ENCODE measurements at regions not wholly inside any gene's neighbourhood (a gene's known extent, or its start where the extent isn't known, plus 50 kb on each side); places are given as distances from the start of the nearest gene placed in this dataset.

GRCh38 chr2:149884871-149885270, 297.3 kb upstream of the MMADHC start:
- in situ Hi-C loops (cut with MboI) = no loop called here
- no peak for DNase-seq
- H3K79me2 ChIP-seq (ENCODE audit: insufficient read depth) = no peaks in the 10 kb centered on the region

GRCh38 chr2:149877913-149878312, 290.3 kb upstream of the MMADHC start:
- no peaks in the 10 kb centered on the region for H3K9me3 ChIP-seq (ENCODE audit: low read depth)
- H3K36me3 ChIP-seq (ENCODE audit: low read depth) = no peaks in the 10 kb centered on the region
- H3K4me3 ChIP-seq = no peak overlapping the region
- TF ChIP-seq EZH2phosphoT487 (IDR thresholded peaks at IDR 0.05; ENCODE audit: insufficient read depth, low read depth) = no peak
- TF ChIP-seq EZH2 (IDR thresholded peaks at IDR 0.05; ENCODE audit: insufficient read depth, poor library complexity, severe bottlenecking) = no peak
- in situ Hi-C loops (cut with MboI) = no loop called here
- no peaks in the 10 kb centered on the region for H3K9me2 ChIP-seq (ENCODE audit: insufficient read depth)
- DNase-seq = peak; percentile 78
- no peak overlapping the region for H3K9ac ChIP-seq
- H3F3A ChIP-seq (ENCODE audit: insufficient read depth) = no peaks in the 10 kb centered on the region
- H2AFZ ChIP-seq = peak overlapping the region; percentile 18
- 11 to 24% methylated on average over 1 of the region's 1 CpG for WGBS, 2 experiments (ENCODE audit: low coverage in 1 of 2, low lambda C conversion rate in 2 of 2, missing lambda C conversion rate in 2 of 2)
- peak overlapping the region; percentile 37 for H3K27ac ChIP-seq
- H3K4me2 ChIP-seq (ENCODE audit: unreplicated experiment) = peak overlapping the region; percentile 6
- H3K79me2 ChIP-seq (ENCODE audit: insufficient read depth) = no peaks in the 10 kb centered on the region
- no peaks in the 10 kb centered on the region for H3K27me3 ChIP-seq (replicated peaks; ENCODE audit: insufficient read depth)
- no peaks in the 10 kb centered on the region for H4K20me1 ChIP-seq (ENCODE audit: insufficient read depth)
- peaks cover 9% of the 10 kb centered on the region for H3K4me1 ChIP-seq (ENCODE audit: insufficient read depth)

More at GRCh38 chr2:149884871-149885270, 297.3 kb upstream of the MMADHC start:
- H3K9me2 ChIP-seq (ENCODE audit: insufficient read depth) = 0 out of 2 replicates have a peak, but pooled peaks cover 4% of the 10 kb centered on the region
- TF ChIP-seq EZH2phosphoT487 (IDR thresholded peaks at IDR 0.05; ENCODE audit: insufficient read depth, low read depth) (no peak), EZH2 (IDR thresholded peaks at IDR 0.05; ENCODE audit: insufficient read depth, poor library complexity, severe bottlenecking) (no peak)
- no peaks in the 10 kb centered on the region for H3K4me1 ChIP-seq (ENCODE audit: insufficient read depth)
- H3K9ac ChIP-seq = no peak overlapping the region
- H3K4me3 ChIP-seq = no peak overlapping the region
- no peaks in the 10 kb centered on the region for H3K9me3 ChIP-seq (ENCODE audit: low read depth)
- no peak overlapping the region for H2AFZ ChIP-seq
- H3K4me2 ChIP-seq (ENCODE audit: unreplicated experiment) = no peak overlapping the region
- H4K20me1 ChIP-seq (ENCODE audit: insufficient read depth) = no peaks in the 10 kb centered on the region
- H3K27ac ChIP-seq = no peak overlapping the region
- H3K27me3 ChIP-seq (replicated peaks; ENCODE audit: insufficient read depth) = no peaks in the 10 kb centered on the region
- no peaks in the 10 kb centered on the region for H3K36me3 ChIP-seq (ENCODE audit: low read depth)
- H3F3A ChIP-seq (ENCODE audit: insufficient read depth) = no peaks in the 10 kb centered on the region

GRCh38 chr2:149877074-149877473, 289.5 kb upstream of the MMADHC start:
- TF ChIP-seq EZH2 (IDR thresholded peaks at IDR 0.05; ENCODE audit: insufficient read depth, poor library complexity, severe bottlenecking) = no peak
- WGBS, 2 experiments (ENCODE audit: low coverage in 1 of 2, low lambda C conversion rate in 2 of 2, missing lambda C conversion rate in 2 of 2) = 86 to 90% methylated on average over 3 of the region's 3 CpGs

GRCh38 chr2:149873936-149874335, 286.4 kb upstream of the MMADHC start:
- in situ Hi-C loops (cut with MboI) = no loop called here
- no peak for TF ChIP-seq EZH2 (IDR thresholded peaks at IDR 0.05; ENCODE audit: insufficient read depth, poor library complexity, severe bottlenecking)
- no peak for TF ChIP-seq EZH2phosphoT487 (IDR thresholded peaks at IDR 0.05; ENCODE audit: insufficient read depth, low read depth)

More at GRCh38 chr2:149877074-149877473, 289.5 kb upstream of the MMADHC start:
- peaks cover 9% of the 10 kb centered on the region for H3K4me1 ChIP-seq (ENCODE audit: insufficient read depth)
- H3F3A ChIP-seq (ENCODE audit: insufficient read depth) = no peaks in the 10 kb centered on the region
- no peaks in the 10 kb centered on the region for H3K9me3 ChIP-seq (ENCODE audit: low read depth)
- H4K20me1 ChIP-seq (ENCODE audit: insufficient read depth) = no peaks in the 10 kb centered on the region
- H3K9ac ChIP-seq = no peak overlapping the region
- H3K4me2 ChIP-seq (ENCODE audit: unreplicated experiment) = no peak overlapping the region
- in situ Hi-C loops (cut with MboI) = no loop called here
- no peaks in the 10 kb centered on the region for H3K27me3 ChIP-seq (replicated peaks; ENCODE audit: insufficient read depth)
- DNase-seq = no peak
- H3K9me2 ChIP-seq (ENCODE audit: insufficient read depth) = no peaks in the 10 kb centered on the region
- no peaks in the 10 kb centered on the region for H3K79me2 ChIP-seq (ENCODE audit: insufficient read depth)
- no peak overlapping the region for H3K4me3 ChIP-seq
- no peak overlapping the region for H2AFZ ChIP-seq
- H3K27ac ChIP-seq = no peak overlapping the region
- no peaks in the 10 kb centered on the region for H3K36me3 ChIP-seq (ENCODE audit: low read depth)

GRCh38 chr2:149872638-149873150, 285.1 kb upstream of the MMADHC start:
- Histone ChIP-seq H3K4me3 (no peak overlapping the region), H3K27ac (no peak overlapping the region), H3K4me1 (ENCODE audit: insufficient read depth) (peaks cover 4% of the 10 kb centered on the region), H2AFZ (no peak overlapping the region), H3K9ac (no peak overlapping the region), H4K20me1 (ENCODE audit: insufficient read depth) (no peaks in the 10 kb centered on the region), H3F3A (ENCODE audit: insufficient read depth) (no peaks in the 10 kb centered on the region), H3K79me2 (ENCODE audit: insufficient read depth) (no peaks in the 10 kb centered on the region), H3K27me3 (replicated peaks; ENCODE audit: insufficient read depth) (no peaks in the 10 kb centered on the region), H3K9me2 (ENCODE audit: insufficient read depth) (no peaks in the 10 kb centered on the region), H3K4me2 (ENCODE audit: unreplicated experiment) (no peak overlapping the region), H3K36me3 (ENCODE audit: low read depth) (no peaks in the 10 kb centered on the region), H3K9me3 (ENCODE audit: low read depth) (no peaks in the 10 kb centered on the region)
- in situ Hi-C loops (cut with MboI) = no loop called here
- no peak for DNase-seq
- TF ChIP-seq EZH2phosphoT487 (IDR thresholded peaks at IDR 0.05; ENCODE audit: insufficient read depth, low read depth) (no peak), EZH2 (IDR thresholded peaks at IDR 0.05; ENCODE audit: insufficient read depth, poor library complexity, severe bottlenecking) (no peak)
- 80 to 81% methylated on average over 2 of the region's 2 CpGs for WGBS, 2 experiments (ENCODE audit: low coverage in 1 of 2, low lambda C conversion rate in 2 of 2, missing lambda C conversion rate in 2 of 2)

More at GRCh38 chr2:149873936-149874335, 286.4 kb upstream of the MMADHC start:
- Histone ChIP-seq H3K36me3 (ENCODE audit: low read depth) (no peaks in the 10 kb centered on the region), H3K4me2 (ENCODE audit: unreplicated experiment) (no peak overlapping the region), H3K4me1 (ENCODE audit: insufficient read depth) (peaks cover 9% of the 10 kb centered on the region), H3K27me3 (replicated peaks; ENCODE audit: insufficient read depth) (no peaks in the 10 kb centered on the region), H3K9ac (no peak overlapping the region), H3K9me2 (ENCODE audit: insufficient read depth) (no peaks in the 10 kb centered on the region), H3F3A (ENCODE audit: insufficient read depth) (no peaks in the 10 kb centered on the region), H3K4me3 (no peak overlapping the region), H3K9me3 (ENCODE audit: low read depth) (no peaks in the 10 kb centered on the region), H3K79me2 (ENCODE audit: insufficient read depth) (no peaks in the 10 kb centered on the region), H4K20me1 (ENCODE audit: insufficient read depth) (no peaks in the 10 kb centered on the region), H2AFZ (no peak overlapping the region), H3K27ac (no peak overlapping the region)
- WGBS, 2 experiments (ENCODE audit: low coverage in 1 of 2, low lambda C conversion rate in 2 of 2, missing lambda C conversion rate in 2 of 2) = 6 to 12% methylated on average over 1 of the region's 1 CpG
- no peak for DNase-seq
